H9 (cell line): ENCODE measurements at regions not wholly inside any gene's neighbourhood (a gene's known extent, or its start where the extent isn't known, plus 50 kb on each side); places are given as distances from the start of the nearest gene placed in this dataset.

Experiments used
- DNase-seq: peaks from one replicate; pipeline ENCODE4 v3.0.0-alpha.2; 2017
- H2AFZ ChIP-seq: one replicate; pipeline ENCODE4 v1.6.1; 2013; ENCODE audit warnings: mild to moderate bottlenecking, low read length, control low read depth, moderate library complexity
- H2AK5ac ChIP-seq: 2 replicates; pipeline ENCODE4 v1.6.1; 2013; ENCODE audit warnings: low read length, control low read depth, mixed read lengths; ENCODE audit not compliant: insufficient read length
- H2BK120ac ChIP-seq: one replicate; pipeline ENCODE4 v1.6.1; 2013; ENCODE audit warnings: low read depth, mild to moderate bottlenecking, low read length, control low read depth, inconsistent platforms; ENCODE audit not compliant: poor library complexity, severe bottlenecking
- H2BK12ac ChIP-seq: 2 replicates; pipeline ENCODE4 v1.6.1; 2013; ENCODE audit warnings: low read length, control low read depth, mixed read lengths, low read depth; ENCODE audit not compliant: insufficient read length
- H2BK15ac ChIP-seq: 2 replicates; pipeline ENCODE4 v1.6.1; 2013; ENCODE audit warnings: low read depth, low read length, control low read depth
- H2BK20ac ChIP-seq: one replicate; pipeline ENCODE4 v1.6.1; 2013; ENCODE audit warnings: low read depth, mild to moderate bottlenecking, low read length, control low read depth, inconsistent platforms; ENCODE audit not compliant: poor library complexity, severe bottlenecking
- H2BK5ac ChIP-seq: 2 replicates; pipeline ENCODE4 v1.6.1; 2013; ENCODE audit warnings: low read length, control low read depth, mixed read lengths; ENCODE audit not compliant: insufficient read length
- H3K14ac ChIP-seq: 2 replicates; pipeline ENCODE4 v1.6.1; 2013; ENCODE audit warnings: low read length, control low read depth; ENCODE audit not compliant: insufficient read depth
- H3K18ac ChIP-seq: 2 replicates; pipeline ENCODE4 v1.6.1; 2013; ENCODE audit warnings: low read depth, mild to moderate bottlenecking, mixed read lengths, low read length, control low read depth; ENCODE audit not compliant: insufficient read length
- H3K23ac ChIP-seq: 2 replicates; pipeline ENCODE4 v1.6.1; 2013; ENCODE audit warnings: low read length, control low read depth, mixed read lengths, low read depth; ENCODE audit not compliant: insufficient read length
- H3K23me2 ChIP-seq: 2 replicates; pipeline ENCODE4 v1.6.1; 2013; ENCODE audit warnings: low read depth, mild to moderate bottlenecking, mixed read lengths, low read length, control low read depth; ENCODE audit not compliant: insufficient read length, poor library complexity, severe bottlenecking
- H3K27ac ChIP-seq: 2 replicates; pipeline ENCODE4 v1.5.1; 2013; ENCODE audit warnings: low read length, control low read depth, mixed read lengths, low read depth; ENCODE audit not compliant: insufficient read length
- H3K27me3 ChIP-seq: 2 replicates; pipeline ENCODE4 v1.6.1; 2013; ENCODE audit warnings: low read length, control low read depth, inconsistent platforms; ENCODE audit not compliant: insufficient read depth
- H3K4ac ChIP-seq: 2 replicates; pipeline ENCODE4 v1.6.1; 2013; ENCODE audit warnings: low read depth, mild to moderate bottlenecking, control low read depth, inconsistent platforms, low read length, moderate library complexity
- H3K4me1 ChIP-seq: 2 replicates; pipeline ENCODE4 v1.6.1; 2013; ENCODE audit warnings: low read length, control low read depth, inconsistent platforms; ENCODE audit not compliant: insufficient read depth
- H3K4me2 ChIP-seq: 2 replicates; pipeline ENCODE4 v1.6.1; 2013; ENCODE audit warnings: low read length, control low read depth, mixed read lengths; ENCODE audit not compliant: insufficient read length, insufficient read depth
- H3K56ac ChIP-seq: 2 replicates; pipeline ENCODE4 v1.6.1; 2013; ENCODE audit warnings: low read depth, mild to moderate bottlenecking, mixed read lengths, low read length, control low read depth; ENCODE audit not compliant: insufficient read length
- H3K79me1 ChIP-seq: 2 replicates; pipeline ENCODE4 v1.6.1; 2013; ENCODE audit warnings: low read depth, mild to moderate bottlenecking, moderate library complexity, low read length, control low read depth, inconsistent platforms; ENCODE audit not compliant: insufficient read depth, poor library complexity, severe bottlenecking
- H3K79me2 ChIP-seq: 2 replicates; pipeline ENCODE4 v1.6.1; 2013; ENCODE audit warnings: low read length, control low read depth, inconsistent platforms; ENCODE audit not compliant: insufficient read depth
- H3K9ac ChIP-seq: 2 replicates; pipeline ENCODE4 v1.6.1; 2013; ENCODE audit warnings: low read length, control low read depth, mixed read lengths; ENCODE audit not compliant: insufficient read length; ENCODE audit errors: extremely low read depth
- H3K9me3 ChIP-seq: one replicate; pipeline ENCODE4 v1.6.1; 2013; ENCODE audit warnings: low read depth, low read length, inconsistent platforms; ENCODE audit not compliant: control insufficient read depth
- H3T11ph ChIP-seq: one replicate; pipeline ENCODE4 v1.6.1; 2013; ENCODE audit warnings: mild to moderate bottlenecking, low read length, control low read depth, inconsistent platforms
- H4K20me1 ChIP-seq: one replicate; pipeline ENCODE4 v1.6.1; 2013; ENCODE audit not compliant: control insufficient read depth, insufficient read length, insufficient read depth
- H4K5ac ChIP-seq: 2 replicates; pipeline ENCODE4 v1.6.1; 2013; ENCODE audit warnings: low read depth, mild to moderate bottlenecking, mixed read lengths, low read length, control low read depth; ENCODE audit not compliant: insufficient read length
- H4K8ac ChIP-seq: replicated peaks from 2 replicates; pipeline ENCODE4 v1.6.1; 2013; ENCODE audit warnings: low read length, control low read depth, mixed read lengths, low read depth; ENCODE audit not compliant: insufficient read length
- H4K91ac ChIP-seq: 2 replicates; pipeline ENCODE4 v1.6.1; 2013; ENCODE audit warnings: low read depth, mild to moderate bottlenecking, moderate library complexity, mixed read lengths, low read length, control low read depth; ENCODE audit not compliant: insufficient read length
- H3K27ac Mint-ChIP-seq, 3 experiments: 2 replicates in 2 of 3; 3 replicates in 1 of 3; pipeline ENCODE4 v1.8.0; 2020 to 2021; ENCODE audit warnings: mixed read lengths in 3 of 3, mild to moderate bottlenecking in 1 of 3, moderate library complexity in 1 of 3
- H3K27me3 Mint-ChIP-seq: 2 replicates; pipeline ENCODE4 v1.8.0; 2021; ENCODE audit warnings: low read depth, mild to moderate bottlenecking, moderate library complexity, mixed read lengths
- H3K36me3 Mint-ChIP-seq, 3 experiments: 2 replicates in 2 of 3; 3 replicates in 1 of 3; pipeline ENCODE4 v1.8.0; 2020 to 2021; ENCODE audit warnings: low read depth in 3 of 3, mixed read lengths in 3 of 3; ENCODE audit not compliant: insufficient read depth in 1 of 3
- H3K4me1 Mint-ChIP-seq, 2 experiments: 2 replicates each; pipeline ENCODE4 v1.8.0; 2020; ENCODE audit warnings: mixed read lengths in 2 of 2
- H3K4me3 Mint-ChIP-seq, 2 experiments: 2 replicates in 1 of 2; 3 replicates in 1 of 2; pipeline ENCODE4 v1.8.0; 2020 to 2021; ENCODE audit warnings: mild to moderate bottlenecking in 2 of 2, mixed read lengths in 2 of 2, moderate library complexity in 1 of 2
- H3K9me3 Mint-ChIP-seq, 2 experiments: 2 replicates in 1 of 2; 3 replicates in 1 of 2; pipeline ENCODE4 v1.8.0; 2020; ENCODE audit warnings: mild to moderate bottlenecking in 2 of 2, mixed read lengths in 2 of 2, moderate library complexity in 1 of 2
- CTCF ChIP-seq: fragments of 200-600 bp; sonication (generic); conservative IDR thresholded peaks from 3 replicates; pipeline ENCODE4 v1.8.0; 2021; ENCODE audit warnings: antibody characterized with exemption, mild to moderate bottlenecking
- WGBS: extraction: QIAGEN DNeasy Blood & Tissue Kit; methylation state at CpG from one replicate; pipeline ENCODE4 v1.1.7; 2013; ENCODE audit warnings: missing lambda C conversion rate, low lambda C conversion rate, mixed read lengths; ENCODE audit not compliant: insufficient read length; ENCODE audit errors: extremely low coverage; 5-methylcytosine and 5-hydroxymethylcytosine counted together

GRCh38 chr7:106337754-106338153 lies 53.0 kb upstream of the NAMPT start:
- no peak overlapping the region for H4K8ac ChIP-seq
- H2BK120ac ChIP-seq = no peak overlapping the region
- no peak overlapping the region for H3K4ac ChIP-seq
- H3K4me1 ChIP-seq = no peaks in the 10 kb centered on the region
- no peak overlapping the region for H3K23ac ChIP-seq
- no peak overlapping the region for H2BK5ac ChIP-seq
- no peak overlapping the region for H2BK12ac ChIP-seq
- no peak overlapping the region for H3K18ac ChIP-seq
- no peak overlapping the region for H2AK5ac ChIP-seq
- no peaks in the 10 kb centered on the region for H3K23me2 ChIP-seq
- H3K4me2 ChIP-seq = no peak overlapping the region
- H3T11ph ChIP-seq = no peak overlapping the region
- H3K4me1 Mint-ChIP-seq = peaks cover 0 to 3% of the 10 kb centered on the region in 2 experiments; a peak in 1 of 4 replicates
- no peaks in the 10 kb centered on the region for H3K27me3 ChIP-seq
- no peak for DNase-seq
- H2BK15ac ChIP-seq = no peak overlapping the region
- TF ChIP-seq CTCF = no peak
- no peaks in the 10 kb centered on the region; the same call in 1 of the 2 replicates for H3K27me3 Mint-ChIP-seq
- H4K5ac ChIP-seq = no peak overlapping the region
- no peak overlapping the region for H3K9ac ChIP-seq
- H3K27ac ChIP-seq = no peak overlapping the region
- H3K27ac Mint-ChIP-seq = no peak overlapping the region
- WGBS = no CpG with 5 or more reads among the region's 2 CpGs
- no peaks in the 10 kb centered on the region for H3K79me2 ChIP-seq
- H3K56ac ChIP-seq = no peak overlapping the region
- no peaks in the 10 kb centered on the region for H4K20me1 ChIP-seq
- peaks cover 12% of the 10 kb centered on the region for H3K9me3 ChIP-seq
- no peaks in the 10 kb centered on the region for H3K79me1 ChIP-seq
- H3K4me3 Mint-ChIP-seq = no peak overlapping the region
- H2BK20ac ChIP-seq = no peak overlapping the region
- peaks cover 11 to 30% (median 23%) of the 10 kb centered on the region in 3 experiments; a peak in 6 of 7 replicates for H3K36me3 Mint-ChIP-seq
- H4K91ac ChIP-seq = no peak overlapping the region
- no peak overlapping the region for H3K14ac ChIP-seq
- H2AFZ ChIP-seq = no peak overlapping the region
- H3K9me3 Mint-ChIP-seq = peaks cover 31 to 42% of the 10 kb centered on the region in 2 experiments
